GM18499 (cell line): ENCODE measurements at regions not wholly inside any gene's neighbourhood (a gene's known extent, or its start where the extent isn't known, plus 50 kb on each side); places are given as distances from the start of the nearest gene placed in this dataset.

ENCODE experiments used
- ATAC-seq: cut with Tn5 transposase; IDR thresholded peaks from one replicate; pipeline ENCODE4 v1.9.1; 2021; ENCODE audit warnings: moderate number of reproducible peaks; ENCODE audit not compliant: insufficient read depth, unreplicated experiment

GRCh38 chr13:78430166-78430791, 173.1 kb downstream of the POU4F1 start:
- ATAC-seq, result no peak

GRCh38 chr13:78428646-78429045, 174.7 kb downstream of the POU4F1 start:
- no peak for ATAC-seq

DNA sequence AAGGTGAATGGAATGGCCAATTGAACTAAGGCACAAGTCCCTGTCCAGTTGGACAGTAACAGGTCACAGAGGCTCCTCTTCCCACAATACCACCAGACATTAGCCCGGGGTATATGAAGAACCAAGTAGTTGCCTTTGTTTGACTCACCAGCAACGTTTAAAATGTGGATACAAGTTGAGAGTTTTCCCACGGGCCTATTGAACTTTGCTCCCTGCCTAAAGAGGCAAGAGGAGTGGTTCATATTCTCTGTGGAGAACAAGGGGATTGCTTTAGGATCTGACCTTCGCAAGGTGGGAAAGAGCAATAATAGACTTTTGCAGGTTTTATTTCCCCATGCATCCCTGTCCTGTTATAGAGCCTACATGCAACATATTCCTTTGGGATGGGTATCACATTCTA, 177.2 kb downstream of the POU4F1 start:
- no peak for ATAC-seq

DNA sequence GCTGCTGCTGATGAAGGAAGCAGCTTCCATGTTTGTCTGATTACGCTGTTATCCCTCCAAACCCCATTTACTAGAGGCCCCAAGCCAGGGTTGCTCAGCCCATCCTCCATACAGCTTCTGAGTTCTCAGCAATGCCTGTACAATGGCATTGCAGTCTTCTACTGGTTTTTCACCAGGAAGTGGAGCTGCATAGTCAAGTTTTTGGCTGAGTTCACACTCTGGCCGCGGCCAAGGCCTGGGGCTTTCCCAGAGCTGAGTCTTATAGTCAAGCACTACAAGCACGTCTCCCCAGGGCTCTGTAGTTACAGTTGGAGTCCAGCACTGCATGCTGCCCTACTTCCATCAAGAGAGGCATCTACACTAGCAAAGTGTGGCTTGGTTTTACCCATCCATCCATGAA, 182.5 kb downstream of the POU4F1 start:
- peak; percentile 84 for ATAC-seq

GRCh38 chr13:78413887-78414553, 189.3 kb downstream of the POU4F1 start:
- ATAC-seq, result no peak

DNA sequence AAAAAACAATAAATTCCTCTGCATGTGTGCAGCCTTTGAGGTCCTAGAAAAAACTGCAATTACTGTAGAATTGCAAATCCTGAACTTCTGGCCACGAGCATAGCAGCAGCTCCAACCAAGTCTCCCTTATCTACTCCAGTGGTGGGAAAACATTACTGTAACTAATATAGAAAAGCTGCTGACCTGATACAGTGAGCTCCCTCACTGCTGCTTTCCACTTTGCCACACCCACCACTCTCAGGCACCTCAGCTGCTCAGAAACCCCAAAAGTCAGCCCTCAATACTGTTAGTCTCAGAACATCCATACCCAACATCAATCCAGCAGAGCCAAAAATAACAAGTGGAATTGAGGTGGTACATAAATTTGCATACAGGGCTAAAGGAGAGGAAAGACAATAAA, 192.5 kb downstream of the POU4F1 start:
- no peak for ATAC-seq

DNA sequence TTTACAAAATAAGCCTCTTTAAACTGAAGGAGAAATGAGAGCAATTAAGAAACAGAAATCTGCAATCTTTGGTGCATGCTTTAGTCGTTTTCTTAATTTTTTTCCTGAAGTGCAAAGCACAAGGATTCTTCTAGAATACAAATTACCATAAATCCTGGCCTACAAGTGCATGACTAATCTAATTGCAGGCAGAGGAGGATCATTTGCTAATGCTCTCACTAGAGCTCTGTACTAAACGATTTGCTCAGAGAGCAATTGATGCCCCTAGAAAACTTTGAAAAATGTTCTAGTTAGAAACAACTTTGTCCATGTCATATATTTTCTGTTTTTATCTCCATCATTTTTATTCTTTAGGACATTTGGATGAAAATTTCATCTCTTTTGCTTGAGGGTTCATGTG, 193.2 kb downstream of the POU4F1 start:
- no peak for ATAC-seq

GRCh38 chr13:78409172-78409571, 194.2 kb downstream of the POU4F1 start:
- no peak for ATAC-seq

- ATAC-seq, result no peak
Measured at GRCh38 chr13:78404846-78405360, 198.4 kb downstream of the POU4F1 start.

GRCh38 chr13:78402708-78403400, 200.5 kb downstream of the POU4F1 start:
- ATAC-seq, result no peak

DNA sequence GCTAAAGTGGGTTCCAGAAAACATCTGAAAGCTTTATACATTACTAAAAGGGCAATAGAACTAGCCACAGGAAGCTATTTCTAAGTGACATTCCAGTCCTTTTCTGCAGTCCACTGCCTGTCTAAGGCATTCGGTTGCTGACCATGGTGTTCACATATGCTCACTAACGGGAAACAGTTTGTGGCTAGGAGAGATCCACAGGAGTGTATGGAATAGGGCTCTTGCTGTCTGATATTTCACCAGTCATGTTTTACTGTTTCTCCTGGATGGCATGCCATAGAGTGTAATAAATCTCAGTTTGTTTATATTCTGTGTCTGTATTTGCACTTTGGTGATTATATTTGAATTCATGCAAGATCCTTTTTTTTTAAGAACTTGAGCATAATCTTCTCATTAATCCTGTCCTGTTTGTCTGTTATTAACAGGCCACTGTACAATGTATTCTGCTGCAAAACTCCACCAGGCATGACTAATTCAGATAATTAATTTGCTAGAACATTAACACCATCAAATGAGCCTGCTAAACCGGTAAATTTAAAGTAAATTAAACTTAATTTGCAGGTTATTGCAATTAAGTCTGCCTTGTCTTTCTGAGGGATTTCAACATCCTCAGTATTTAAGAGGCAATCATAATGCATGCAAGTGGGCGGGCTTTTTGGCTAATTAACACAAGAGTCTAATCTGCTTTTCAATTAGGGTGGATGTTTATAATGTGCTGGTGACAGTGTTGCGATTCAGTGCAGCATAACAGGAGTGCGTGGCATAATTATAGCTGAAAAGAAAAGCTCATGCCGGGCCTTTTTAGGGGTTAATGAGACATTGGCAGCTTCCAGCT, 201.3 kb downstream of the POU4F1 start:
- ATAC-seq, result no peak

DNA sequence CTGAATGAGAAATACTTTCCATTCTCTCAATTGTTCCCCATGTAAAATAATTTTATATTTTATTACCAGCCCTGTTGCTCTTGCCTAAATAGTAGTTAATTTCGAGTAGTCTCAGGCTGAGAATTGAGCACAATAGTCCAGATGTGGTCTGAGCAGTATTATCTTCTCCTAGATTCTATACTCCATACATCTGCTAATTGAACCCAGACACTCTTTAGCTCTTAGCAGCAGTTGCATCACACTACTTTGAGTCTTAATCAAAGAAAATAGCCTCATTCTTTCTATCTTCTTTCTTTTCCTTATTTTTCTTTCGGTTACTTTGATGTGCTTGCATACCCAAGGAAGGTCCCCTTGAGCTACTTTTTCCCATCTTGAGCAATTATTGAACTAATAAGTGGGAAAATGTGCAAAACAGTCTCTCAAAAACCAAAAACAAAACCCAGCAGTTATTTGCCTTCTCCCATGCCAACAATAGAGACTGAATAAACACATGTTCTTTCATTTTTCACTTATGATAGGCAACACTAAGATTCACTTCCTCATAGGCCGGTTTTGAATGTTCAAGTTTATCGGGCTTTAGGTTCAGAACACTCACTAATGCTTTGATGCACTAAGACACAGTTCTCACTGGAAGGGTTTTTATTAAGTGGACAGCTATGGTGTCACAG, 204.5 kb downstream of the POU4F1 start:
- peak; percentile 98 for ATAC-seq

DNA sequence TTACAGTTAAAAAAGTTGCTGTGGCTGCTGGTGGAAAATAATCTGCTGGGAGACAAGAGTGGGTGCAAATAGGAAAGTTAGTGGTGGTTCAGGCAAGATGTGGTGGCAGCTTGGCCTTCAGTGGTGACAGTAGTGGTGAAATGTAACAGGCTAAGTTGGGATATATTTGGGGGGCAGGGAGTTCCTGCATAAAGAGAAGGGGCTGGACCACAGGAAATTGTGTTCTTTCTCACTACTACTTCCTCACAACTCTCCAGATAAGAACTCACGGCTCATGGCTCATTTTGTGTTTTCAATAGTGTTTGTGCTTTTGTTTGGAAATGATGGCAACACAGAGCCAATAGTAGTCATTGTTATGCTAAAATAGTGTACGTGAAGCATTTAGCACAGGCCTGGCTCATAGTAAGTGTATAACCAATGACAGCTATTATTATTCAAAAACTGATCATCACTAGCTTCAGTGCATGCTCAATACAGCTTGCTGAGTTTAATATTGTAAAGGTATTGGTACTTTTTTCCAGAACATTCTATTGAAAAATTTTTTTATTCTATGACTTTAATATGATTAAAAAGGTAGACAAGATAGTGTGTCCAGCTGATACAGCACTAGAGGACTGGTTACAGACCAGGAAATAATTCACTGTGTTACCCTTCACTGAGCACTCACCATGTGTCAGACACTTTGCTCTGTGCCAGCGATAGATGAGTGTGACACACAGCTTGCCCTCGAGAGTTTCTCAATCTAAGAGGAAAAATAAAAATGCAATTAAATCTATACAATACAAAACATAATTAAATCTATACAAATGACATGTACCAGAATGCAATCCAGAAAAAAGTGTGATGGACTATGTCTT, 209.8 kb downstream of the POU4F1 start:
- no peak for ATAC-seq

DNA sequence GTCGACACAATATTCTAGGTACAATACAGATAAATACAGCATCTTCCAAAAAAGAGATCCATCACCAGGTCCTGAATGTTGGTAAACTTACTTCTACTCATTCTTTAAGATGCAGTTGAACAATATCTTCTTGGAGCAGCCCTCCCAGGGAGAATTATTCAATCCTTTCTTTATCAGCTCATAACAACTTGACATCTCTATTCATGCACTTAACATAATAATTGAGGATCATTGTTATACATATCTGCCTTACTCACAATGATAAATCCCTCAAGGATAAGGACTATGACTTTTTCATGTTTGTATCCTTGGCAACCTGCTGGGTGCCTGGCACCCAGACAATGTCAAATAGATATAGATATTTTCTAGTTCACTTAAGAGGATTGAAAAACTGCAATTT, 219.5 kb downstream of the POU4F1 start:
- no peak for ATAC-seq

DNA sequence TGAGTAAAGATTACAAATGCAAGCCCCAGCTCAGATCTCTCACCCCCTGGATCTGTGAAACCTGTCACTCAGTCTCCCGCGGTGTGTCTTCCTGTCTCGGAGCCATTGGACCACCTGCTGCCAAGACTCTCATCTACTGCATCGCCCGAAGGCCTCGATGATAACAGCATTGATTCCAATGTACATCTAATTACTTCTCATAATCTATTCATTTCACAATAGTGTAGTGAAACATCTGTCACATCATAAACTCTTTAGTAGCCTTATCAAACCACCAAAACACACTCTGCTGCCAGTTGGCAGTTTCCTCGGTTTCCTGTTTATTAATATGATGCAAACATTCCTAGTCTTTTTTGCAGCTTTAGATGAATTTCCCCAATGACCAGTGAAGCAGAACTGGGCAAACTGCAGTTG, 220.3 kb downstream of the POU4F1 start:
- ATAC-seq, result no peak

DNA sequence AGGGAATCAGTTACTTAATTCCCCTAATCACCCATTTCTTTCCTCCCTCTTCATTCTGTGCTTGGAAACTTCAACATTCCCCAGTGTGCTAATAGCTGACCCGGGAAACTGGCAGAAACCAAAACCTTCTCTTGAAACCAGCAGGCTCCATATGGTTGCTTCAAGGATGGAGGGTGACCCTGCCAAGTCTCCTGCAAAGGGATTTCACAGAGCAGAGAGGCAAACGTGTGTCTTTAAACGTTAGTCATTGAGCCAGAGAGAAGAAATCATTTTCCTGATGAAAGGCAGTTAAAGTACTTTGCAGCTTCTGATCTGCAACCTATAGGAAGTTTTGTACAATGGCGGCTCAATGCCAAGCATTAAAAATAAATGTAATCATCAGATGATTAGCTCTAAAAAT, 220.9 kb downstream of the POU4F1 start:
- ATAC-seq, result no peak

- no peak for ATAC-seq
Measured at GRCh38 chr13:78376822-78377221, 226.5 kb downstream of the POU4F1 start.

DNA sequence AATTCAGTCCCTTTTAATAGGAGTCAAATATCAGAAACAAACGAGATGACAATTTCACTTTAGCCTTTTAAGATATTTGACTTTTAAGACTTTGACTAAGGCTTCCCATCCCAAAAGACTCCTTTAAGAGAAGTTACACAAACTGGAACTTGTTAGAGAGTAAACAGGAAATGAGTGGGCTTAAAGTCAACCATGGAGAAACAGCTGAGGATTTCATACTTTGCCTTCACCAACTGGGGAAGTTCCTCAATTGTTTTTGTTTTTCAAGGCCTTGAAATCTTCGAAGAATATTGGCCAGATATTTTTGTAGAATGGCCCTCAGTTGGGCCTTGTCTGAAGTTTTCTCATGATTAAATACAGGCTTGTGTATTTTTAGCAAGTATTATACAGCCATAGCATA, 227.3 kb downstream of the POU4F1 start:
- no peak for ATAC-seq

DNA sequence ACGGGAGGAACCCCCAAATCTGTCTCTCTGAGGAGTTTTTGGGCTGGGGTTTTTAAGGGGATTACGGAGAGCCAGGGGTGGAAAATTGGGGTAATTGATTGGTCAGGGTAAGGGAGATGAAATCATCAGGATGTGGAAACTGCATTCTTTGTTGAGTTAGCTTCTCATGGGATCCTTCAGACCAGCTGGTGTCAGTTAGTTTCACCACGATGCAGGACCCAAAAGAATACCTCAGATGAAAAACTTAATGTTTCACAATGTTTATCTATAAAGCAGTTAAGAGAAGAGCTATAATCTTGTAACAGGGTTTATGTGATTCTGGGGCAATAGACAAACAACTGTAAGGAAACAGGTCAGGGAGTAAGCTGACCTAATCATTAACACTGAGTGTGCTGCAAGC, 230.8 kb downstream of the POU4F1 start:
- no peak for ATAC-seq
